ENCODE measurements at regions not wholly inside any gene's neighbourhood (a gene's known extent, or its start where the extent isn't known, plus 50 kb on each side); places are given as distances from the start of the nearest gene placed in this dataset.

GRCh38 chr22:23504516-23504915 is 75.6 kb downstream of the IGLL1 start:
- no peak for DNase-seq (ENCODE audit: low spot score, unreplicated experiment)
- H3K4me1 Mint-ChIP-seq (ENCODE audit: low read depth): peaks cover 4% of the 10 kb centered on the region
- no peak for TF ChIP-seq CTCF (IDR thresholded peaks at IDR 0.05; ENCODE audit: unreplicated experiment)
- no peak overlapping the region for H3K4me3 Mint-ChIP-seq (ENCODE audit: low read depth)
- no peaks in the 10 kb centered on the region for H3K36me3 Mint-ChIP-seq (ENCODE audit: insufficient read depth)
- peaks cover 5% of the 10 kb centered on the region for H3K27me3 Mint-ChIP-seq
- H3K27ac Mint-ChIP-seq: no peak overlapping the region
- no peaks in the 10 kb centered on the region for H3K9me3 Mint-ChIP-seq (ENCODE audit: low read depth)

DNA sequence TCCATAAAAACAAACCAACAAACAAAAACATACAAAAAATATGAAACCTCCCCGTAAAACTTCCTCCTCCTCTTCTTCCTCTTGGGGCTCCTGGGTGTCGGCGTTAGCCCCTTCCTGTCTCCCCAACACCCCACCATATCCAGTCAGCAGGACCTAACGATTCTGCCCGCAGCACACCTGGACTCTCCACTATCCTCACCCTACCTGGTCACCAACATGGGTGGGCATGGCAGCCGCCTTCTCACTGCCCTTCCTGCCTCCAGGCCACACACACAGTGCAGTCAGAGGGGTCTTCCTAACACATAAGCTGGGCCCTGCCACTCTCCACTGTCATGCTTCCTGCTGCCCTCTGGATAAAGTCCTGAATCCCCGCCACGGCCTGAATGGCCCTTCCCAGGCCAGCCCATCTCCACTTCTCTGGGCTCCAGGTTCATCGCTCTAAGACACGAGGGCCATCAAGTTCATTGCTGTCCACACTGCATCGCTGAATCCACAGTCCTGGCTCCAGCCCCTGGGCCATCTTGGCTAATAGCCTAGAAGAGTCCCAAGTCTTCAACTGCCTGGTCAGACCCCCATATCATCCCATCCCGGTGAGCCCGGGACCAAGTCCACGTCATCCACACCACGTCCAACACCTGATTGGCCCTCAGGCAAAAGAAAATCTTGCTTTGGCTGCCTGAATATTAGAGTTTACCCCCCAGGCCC is 76.2 kb downstream of the IGLL1 start:
- H3K36me3 Mint-ChIP-seq (ENCODE audit: insufficient read depth): no peaks in the 10 kb centered on the region
- H3K27me3 Mint-ChIP-seq: peaks cover 5% of the 10 kb centered on the region
- H3K4me1 Mint-ChIP-seq (ENCODE audit: low read depth): peaks cover 4% of the 10 kb centered on the region
- TF ChIP-seq CTCF (IDR thresholded peaks at IDR 0.05; ENCODE audit: unreplicated experiment): no peak
- H3K27ac Mint-ChIP-seq: no peak overlapping the region
- H3K4me3 Mint-ChIP-seq (ENCODE audit: low read depth): no peak overlapping the region
- H3K9me3 Mint-ChIP-seq (ENCODE audit: low read depth): no peaks in the 10 kb centered on the region
- DNase-seq (ENCODE audit: low spot score, unreplicated experiment): no peak

DNA sequence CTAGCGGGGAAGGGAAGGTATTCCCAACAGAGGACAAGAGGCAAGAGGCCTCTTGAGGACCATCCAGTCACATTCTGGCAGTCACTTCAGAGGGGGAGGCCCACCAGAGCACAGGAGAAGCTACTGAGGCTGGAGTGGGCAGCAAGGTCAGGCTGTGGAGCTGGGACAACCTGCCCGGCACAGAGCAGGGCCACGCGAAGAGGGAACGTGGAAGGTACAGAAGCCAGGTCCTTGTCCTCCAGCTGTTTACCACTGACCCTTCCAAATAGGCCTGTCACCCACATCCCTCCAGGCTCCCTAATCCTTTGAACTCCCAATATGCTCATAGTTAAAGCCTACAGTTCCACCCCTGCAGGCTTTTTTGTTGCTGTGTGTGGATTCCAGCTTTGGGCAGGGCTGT is 76.9 kb downstream of the IGLL1 start:
- Mint-ChIP-seq H3K4me3 (ENCODE audit: low read depth) (no peak overlapping the region), H3K4me1 (ENCODE audit: low read depth) (peaks cover 4% of the 10 kb centered on the region), H3K36me3 (ENCODE audit: insufficient read depth) (no peaks in the 10 kb centered on the region), H3K27ac (no peak overlapping the region), H3K9me3 (ENCODE audit: low read depth) (no peaks in the 10 kb centered on the region), H3K27me3 (peaks cover 5% of the 10 kb centered on the region)
- no peak for DNase-seq (ENCODE audit: low spot score, unreplicated experiment)
- no peak for TF ChIP-seq CTCF (IDR thresholded peaks at IDR 0.05; ENCODE audit: unreplicated experiment)

DNA sequence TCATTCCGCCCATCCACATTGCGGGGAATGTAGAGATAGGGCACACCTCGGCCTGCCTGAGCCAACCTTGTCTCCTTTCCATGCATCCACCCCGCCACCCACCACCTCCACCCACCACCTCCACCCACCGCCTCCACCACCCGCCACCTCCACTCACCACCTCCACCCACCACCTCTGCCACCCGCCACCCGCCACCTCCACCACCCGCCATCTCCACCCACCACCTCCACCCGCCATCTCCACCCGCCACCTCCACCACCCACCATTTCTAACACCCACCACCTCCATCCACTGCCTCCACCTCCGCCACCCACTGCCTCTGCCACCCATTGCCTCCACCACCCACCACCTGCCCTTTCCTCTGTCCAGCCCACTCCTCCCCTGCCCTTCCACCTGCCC is 78.4 kb downstream of the IGLL1 start:
- Mint-ChIP-seq H3K4me1 (ENCODE audit: low read depth) (peaks cover 4% of the 10 kb centered on the region), H3K27ac (no peak overlapping the region), H3K9me3 (ENCODE audit: low read depth) (no peaks in the 10 kb centered on the region), H3K4me3 (ENCODE audit: low read depth) (no peak overlapping the region), H3K36me3 (ENCODE audit: insufficient read depth) (no peaks in the 10 kb centered on the region), H3K27me3 (peaks cover 5% of the 10 kb centered on the region)
- TF ChIP-seq CTCF (IDR thresholded peaks at IDR 0.05; ENCODE audit: unreplicated experiment): no peak
- no peak for DNase-seq (ENCODE audit: low spot score, unreplicated experiment)

DNA sequence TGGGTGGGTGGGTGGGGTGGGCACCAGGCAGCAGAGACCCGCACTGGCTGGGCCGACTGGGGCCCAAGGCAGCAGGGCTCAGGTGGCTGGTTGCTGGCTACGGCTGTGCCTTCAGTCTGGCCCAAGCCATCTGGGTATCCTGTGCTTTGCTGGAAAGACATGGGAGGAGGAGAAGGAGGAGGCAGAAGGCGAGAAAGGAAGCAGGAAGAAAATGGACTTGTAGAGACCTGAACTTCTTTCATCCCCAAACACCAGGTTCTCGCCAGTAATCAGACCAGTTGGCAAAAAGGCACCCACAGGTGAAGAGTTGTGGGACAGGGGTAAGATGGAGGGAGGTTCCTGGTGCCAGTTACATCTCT is 78.8 kb downstream of the IGLL1 start:
- no peak for TF ChIP-seq CTCF (IDR thresholded peaks at IDR 0.05; ENCODE audit: unreplicated experiment)
- DNase-seq (ENCODE audit: low spot score, unreplicated experiment): no peak
- Mint-ChIP-seq H3K27me3 (peaks cover 5% of the 10 kb centered on the region), H3K36me3 (ENCODE audit: insufficient read depth) (no peaks in the 10 kb centered on the region), H3K4me3 (ENCODE audit: low read depth) (no peak overlapping the region), H3K27ac (no peak overlapping the region), H3K9me3 (ENCODE audit: low read depth) (no peaks in the 10 kb centered on the region), H3K4me1 (ENCODE audit: low read depth) (peaks cover 4% of the 10 kb centered on the region)

All from progenitor cell of endocrine pancreas (in vitro differentiated cells).